GM12891 (cell line): ENCODE measurements at regions not wholly inside any gene's neighbourhood (a gene's known extent, or its start where the extent isn't known, plus 50 kb on each side); places are given as distances from the start of the nearest gene placed in this dataset.

Experiments used
- POLR2A ChIP-seq: IDR thresholded peaks from 2 replicates; pipeline ENCODE4 v1.6.1; 2011; ENCODE audit warnings: low read depth, low read length, control low read depth
- TAF1 ChIP-seq: IDR thresholded peaks from 2 replicates; pipeline ENCODE4 v1.6.1; 2011; ENCODE audit warnings: low read depth, low read length, control low read depth

DNA sequence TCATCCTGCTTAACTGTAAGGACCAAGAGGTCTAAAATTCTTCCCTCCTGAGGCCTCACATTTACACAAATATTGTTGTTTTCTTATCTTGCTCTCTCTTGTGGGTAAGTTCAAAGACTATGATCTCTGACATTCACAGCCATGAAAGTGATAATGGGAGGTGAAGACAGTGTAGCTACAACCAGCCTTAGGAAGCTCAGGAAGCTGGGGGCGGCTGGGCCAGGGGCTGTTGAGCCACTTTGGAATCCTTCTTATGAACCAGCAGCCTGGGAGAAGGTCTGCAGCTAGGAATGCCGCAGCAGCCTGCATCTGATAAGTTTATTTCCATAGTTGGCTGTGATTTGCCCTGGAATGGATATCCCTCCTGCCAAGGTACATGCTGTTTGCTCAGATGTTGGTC is 316.2 kb downstream of the STIM2 start:
- TF ChIP-seq POLR2A (no peak), TAF1 (no peak)
